Keratinocyte (primary cell): ENCODE measurements at regions not wholly inside any gene's neighbourhood (a gene's known extent, or its start where the extent isn't known, plus 50 kb on each side); places are given as distances from the start of the nearest gene placed in this dataset.

Experiments
- CTCF ChIP-seq, 3 experiments: IDR thresholded peaks in 1 of 3; conservative IDR thresholded peaks in 1 of 3; optimal IDR thresholded peaks in 1 of 3; 2 replicates in 2 of 3; 3 replicates in 1 of 3; pipeline versions ENCODE3 to v1.5.1; 2011; ENCODE audit warnings: low read length in 3 of 3, mild to moderate bottlenecking in 3 of 3, moderate library complexity in 2 of 3, control low read depth in 1 of 3, inconsistent platforms in 1 of 3; ENCODE audit not compliant: insufficient read depth in 2 of 3; ENCODE audit errors: extremely low read depth in 1 of 3
- EZH2 ChIP-seq: IDR thresholded peaks from one replicate; pipeline ENCODE4 v1.6.1; 2012; ENCODE audit warnings: inconsistent platforms, mild to moderate bottlenecking, low read length, moderate library complexity

- TF ChIP-seq CTCF (optimal IDR thresholded peaks at IDR 0.05 in 1 of 3, IDR thresholded peaks at IDR 0.05 in 1 of 3, conservative IDR thresholded peaks at IDR 0.05 in 1 of 3; ENCODE audit: extremely low read depth in 1 of 3, insufficient read depth in 2 of 3, low read length in 3 of 3) (no peak), EZH2 (no peak)
Observed at GRCh38 chr9:73474002-73474600, 322.4 kb downstream of the ANXA1 start.
